Gastroesophageal sphincter (tissue), 3 donors: ENCODE measurements at regions not wholly inside any gene's neighbourhood (a gene's known extent, or its start where the extent isn't known, plus 50 kb on each side); places are given as distances from the start of the nearest gene placed in this dataset.

Experiments used
- EP300 ChIP-seq: sonication (generic); formaldehyde crosslinking; IDR thresholded peaks from one replicate; pipeline ENCODE4 v1.6.1; 2017; ENCODE audit warnings: antibody characterized with exemption, mild to moderate bottlenecking
- POLR2A ChIP-seq, 2 donors: fragments of 450-650 bp; IDR thresholded peaks; one replicate each; pipeline ENCODE4 v1.6.1; 2017; ENCODE audit warnings: antibody characterized with exemption in 2 of 2, mild to moderate bottlenecking in 2 of 2, moderate library complexity in 1 of 2
- TF ChIP-seq, protein P1 (sequence below), 4 experiments: fragments of 200-600 bp in 2 of 4; fragments of 450-650 bp in 2 of 4; sonication (generic) in 1 of 4; IDR thresholded peaks; one replicate each; pipeline ENCODE4 v1.5.1; 2017 to 2019; ENCODE audit warnings: antibody characterized with exemption in 4 of 4, mild to moderate bottlenecking in 2 of 4, moderate library complexity in 2 of 4

DNA sequence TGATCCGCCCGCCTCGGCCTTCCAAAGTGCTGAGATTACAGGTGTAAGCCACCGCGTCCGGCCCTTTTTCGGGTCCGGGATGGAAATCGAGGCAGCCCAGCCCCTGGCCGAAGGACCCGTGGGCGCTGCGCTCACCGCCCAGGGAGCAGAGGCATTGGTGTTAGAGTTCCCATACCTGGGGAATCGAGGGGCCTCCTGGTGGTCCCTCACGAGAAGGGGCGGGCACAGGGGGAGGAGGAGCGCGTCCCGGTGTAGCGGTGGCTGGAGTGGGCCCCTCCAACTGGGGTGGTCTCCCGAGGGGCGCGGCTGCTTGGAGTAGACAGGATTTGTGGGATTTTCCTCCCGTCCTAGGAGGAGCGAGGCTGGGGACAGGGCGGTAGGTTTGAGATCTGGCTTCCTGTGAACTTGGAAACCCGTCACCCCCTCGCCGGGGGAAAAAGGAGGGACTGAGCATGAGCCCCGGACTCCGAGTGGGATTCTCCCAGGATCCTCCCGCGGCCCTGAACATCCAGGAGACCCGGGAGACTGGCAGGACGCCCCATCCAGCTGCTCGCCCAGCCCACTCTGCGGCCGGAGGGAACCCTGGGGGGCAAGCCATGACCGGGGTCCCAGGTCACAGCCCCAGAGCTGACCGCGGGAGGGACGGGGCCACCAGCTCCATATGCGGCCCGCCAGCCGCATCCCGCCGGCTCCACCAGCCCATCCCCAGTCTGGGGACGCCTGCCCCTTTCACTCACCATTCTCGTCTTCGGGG is 70.9 kb downstream of the ASCL4 start:
- no peak for TF ChIP-seq EP300
- TF ChIP-seq, protein P1, sequence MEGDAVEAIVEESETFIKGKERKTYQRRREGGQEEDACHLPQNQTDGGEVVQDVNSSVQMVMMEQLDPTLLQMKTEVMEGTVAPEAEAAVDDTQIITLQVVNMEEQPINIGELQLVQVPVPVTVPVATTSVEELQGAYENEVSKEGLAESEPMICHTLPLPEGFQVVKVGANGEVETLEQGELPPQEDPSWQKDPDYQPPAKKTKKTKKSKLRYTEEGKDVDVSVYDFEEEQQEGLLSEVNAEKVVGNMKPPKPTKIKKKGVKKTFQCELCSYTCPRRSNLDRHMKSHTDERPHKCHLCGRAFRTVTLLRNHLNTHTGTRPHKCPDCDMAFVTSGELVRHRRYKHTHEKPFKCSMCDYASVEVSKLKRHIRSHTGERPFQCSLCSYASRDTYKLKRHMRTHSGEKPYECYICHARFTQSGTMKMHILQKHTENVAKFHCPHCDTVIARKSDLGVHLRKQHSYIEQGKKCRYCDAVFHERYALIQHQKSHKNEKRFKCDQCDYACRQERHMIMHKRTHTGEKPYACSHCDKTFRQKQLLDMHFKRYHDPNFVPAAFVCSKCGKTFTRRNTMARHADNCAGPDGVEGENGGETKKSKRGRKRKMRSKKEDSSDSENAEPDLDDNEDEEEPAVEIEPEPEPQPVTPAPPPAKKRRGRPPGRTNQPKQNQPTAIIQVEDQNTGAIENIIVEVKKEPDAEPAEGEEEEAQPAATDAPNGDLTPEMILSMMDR (IDR thresholded peaks at IDR 0.05): no peak
- TF ChIP-seq POLR2A (IDR thresholded peaks at IDR 0.05): no peak
